GM23248 (cell line): ENCODE measurements at regions not wholly inside any gene's neighbourhood (a gene's known extent, or its start where the extent isn't known, plus 50 kb on each side); places are given as distances from the start of the nearest gene placed in this dataset.

Source experiments
- DNase-seq: peaks from one replicate; pipeline ENCODE4 v3.0.0-alpha.2; 2015
- H2AFZ ChIP-seq: fragments of 200-600 bp; sonication (generic); 2 replicates; pipeline ENCODE4 v1.6.1; 2016; ENCODE audit warnings: antibody characterized with exemption
- H3F3A ChIP-seq: fragments of 200-600 bp; sonication (generic); 2 replicates; pipeline ENCODE4 v1.6.1; 2016; ENCODE audit warnings: mild to moderate bottlenecking, antibody characterized with exemption, mixed run types; ENCODE audit not compliant: insufficient read depth
- H3K27ac ChIP-seq: fragments of 200-600 bp; sonication (generic); 2 replicates; pipeline ENCODE4 v1.5.1; 2016; ENCODE audit warnings: mild to moderate bottlenecking
- H3K27me3 ChIP-seq: fragments of 200-600 bp; sonication (generic); replicated peaks from 2 replicates; pipeline ENCODE4 v1.6.1; 2016; ENCODE audit warnings: mild to moderate bottlenecking; ENCODE audit not compliant: insufficient read depth
- H3K36me3 ChIP-seq: fragments of 200-600 bp; sonication (generic); 2 replicates; pipeline ENCODE4 v1.6.1; 2016; ENCODE audit warnings: low read depth, mild to moderate bottlenecking
- H3K4me1 ChIP-seq: fragments of 200-600 bp; sonication (generic); 2 replicates; pipeline ENCODE4 v1.6.1; 2016; ENCODE audit warnings: mild to moderate bottlenecking; ENCODE audit not compliant: insufficient read depth
- H3K4me2 ChIP-seq: fragments of 200-600 bp; sonication (generic); one replicate; pipeline ENCODE4 v1.6.1; 2016; ENCODE audit warnings: mild to moderate bottlenecking; ENCODE audit not compliant: unreplicated experiment
- H3K4me3 ChIP-seq: fragments of 200-600 bp; sonication (generic); 2 replicates; pipeline ENCODE4 v1.5.1; 2016; ENCODE audit warnings: mild to moderate bottlenecking
- H3K79me2 ChIP-seq: fragments of 200-600 bp; sonication (generic); 2 replicates; pipeline ENCODE4 v1.6.1; 2016; ENCODE audit warnings: mild to moderate bottlenecking; ENCODE audit not compliant: insufficient read depth
- H3K9ac ChIP-seq: fragments of 200-600 bp; sonication (generic); 2 replicates; pipeline ENCODE4 v1.6.1; 2016; ENCODE audit warnings: mild to moderate bottlenecking
- H3K9me2 ChIP-seq: fragments of 200-600 bp; sonication (generic); 2 replicates; pipeline ENCODE4 v1.6.1; 2016; ENCODE audit warnings: mixed run types, mild to moderate bottlenecking, moderate library complexity; ENCODE audit not compliant: insufficient read depth
- H3K9me3 ChIP-seq: fragments of 200-600 bp; sonication (generic); one replicate; pipeline ENCODE4 v1.6.1; 2017; ENCODE audit warnings: low read depth
- H4K20me1 ChIP-seq: fragments of 200-600 bp; sonication (generic); 2 replicates; pipeline ENCODE4 v1.6.0; 2016; ENCODE audit not compliant: insufficient read depth
- EZH2 ChIP-seq: fragments of 200-600 bp; sonication (generic); IDR thresholded peaks from 2 replicates; pipeline ENCODE4 v1.6.1; 2018; ENCODE audit warnings: antibody characterized with exemption, mild to moderate bottlenecking; ENCODE audit not compliant: insufficient read depth, poor library complexity, severe bottlenecking
- EZH2phosphoT487 ChIP-seq: fragments of 200-600 bp; sonication (generic); IDR thresholded peaks from 2 replicates; pipeline ENCODE4 v1.6.1; 2018; ENCODE audit warnings: antibody characterized with exemption, moderate library complexity, mild to moderate bottlenecking, low read depth; ENCODE audit not compliant: insufficient read depth
- WGBS, 2 experiments: methylation state at CpG; one replicate each; pipeline ENCODE4 v1.1.6; 2015 to 2017; ENCODE audit warnings: low lambda C conversion rate in 2 of 2, low coverage in 1 of 2; ENCODE audit errors: missing lambda C conversion rate in 2 of 2; 5-methylcytosine and 5-hydroxymethylcytosine counted together
- in situ Hi-C: fragments of 300-500 bp; cut with MboI; formaldehyde crosslinking; loops from 2 replicates; pipeline ENCODE4 v1.15.0; 2020

- no peak overlapping the region for H3K4me3 ChIP-seq
- H3K27me3 ChIP-seq: no peaks in the 10 kb centered on the region
- no peaks in the 10 kb centered on the region for H3K9me3 ChIP-seq
- H3K4me1 ChIP-seq: no peaks in the 10 kb centered on the region
- H2AFZ ChIP-seq: no peak overlapping the region
- in situ Hi-C loops: no loop called here
- no peaks in the 10 kb centered on the region for H3F3A ChIP-seq
- no peak overlapping the region for H3K27ac ChIP-seq
- TF ChIP-seq EZH2phosphoT487 (no peak), EZH2 (no peak)
- no peaks in the 10 kb centered on the region for H4K20me1 ChIP-seq
- no peak overlapping the region for H3K4me2 ChIP-seq
- WGBS, 2 experiments: 24 to 30% methylated on average over 3 of the region's 3 CpGs
- DNase-seq: no peak
- H3K9ac ChIP-seq: no peak overlapping the region
- H3K36me3 ChIP-seq: no peaks in the 10 kb centered on the region
- H3K9me2 ChIP-seq: no peaks in the 10 kb centered on the region
- no peaks in the 10 kb centered on the region for H3K79me2 ChIP-seq
Measured at GRCh38 chr6:23736577-23736976, 389.4 kb upstream of the NRSN1 start.

- 17 to 23% methylated on average over 5 of the region's 5 CpGs for WGBS, 2 experiments
- Histone ChIP-seq H3K36me3 (no peaks in the 10 kb centered on the region), H3K9me2 (no peaks in the 10 kb centered on the region), H3K9ac (no peak overlapping the region), H3F3A (no peaks in the 10 kb centered on the region), H3K4me2 (no peak overlapping the region), H3K4me1 (no peaks in the 10 kb centered on the region), H3K27ac (no peak overlapping the region), H3K27me3 (no peaks in the 10 kb centered on the region), H3K4me3 (no peak overlapping the region), H3K9me3 (no peaks in the 10 kb centered on the region), H3K79me2 (no peaks in the 10 kb centered on the region), H2AFZ (no peak overlapping the region), H4K20me1 (no peaks in the 10 kb centered on the region)
- no peak for DNase-seq
- TF ChIP-seq EZH2phosphoT487: no peak
- no peak for TF ChIP-seq EZH2
- in situ Hi-C loops: no loop called here
Measured at GRCh38 chr6:23747239-23747638, 378.8 kb upstream of the NRSN1 start.

- no peak overlapping the region for H3K9ac ChIP-seq
- no peaks in the 10 kb centered on the region for H3K4me1 ChIP-seq
- H3K4me2 ChIP-seq: no peak overlapping the region
- no peak overlapping the region for H2AFZ ChIP-seq
- in situ Hi-C loops: no loop called here
- no peaks in the 10 kb centered on the region for H3K27me3 ChIP-seq
- TF ChIP-seq EZH2phosphoT487 (no peak), EZH2 (no peak)
- no peaks in the 10 kb centered on the region for H3K36me3 ChIP-seq
- DNase-seq: no peak
- no peaks in the 10 kb centered on the region for H3K9me3 ChIP-seq
- H3K79me2 ChIP-seq: no peaks in the 10 kb centered on the region
- H3K27ac ChIP-seq: no peak overlapping the region
- no peaks in the 10 kb centered on the region for H3K9me2 ChIP-seq
- H3K4me3 ChIP-seq: no peak overlapping the region
- no peaks in the 10 kb centered on the region for H4K20me1 ChIP-seq
- H3F3A ChIP-seq: no peaks in the 10 kb centered on the region
- WGBS, 2 experiments: 0 to 2% methylated on average over 1 of the region's 1 CpG
Measured at GRCh38 chr6:23752414-23752813, 373.6 kb upstream of the NRSN1 start.

- Histone ChIP-seq H4K20me1 (no peaks in the 10 kb centered on the region), H3K79me2 (no peaks in the 10 kb centered on the region), H3K9ac (no peak overlapping the region), H3K9me3 (no peaks in the 10 kb centered on the region), H3K4me3 (no peak overlapping the region), H3K27me3 (no peaks in the 10 kb centered on the region), H2AFZ (no peak overlapping the region), H3K4me2 (no peak overlapping the region), H3K27ac (no peak overlapping the region), H3K4me1 (no peaks in the 10 kb centered on the region), H3K36me3 (no peaks in the 10 kb centered on the region), H3F3A (no peaks in the 10 kb centered on the region), H3K9me2 (no peaks in the 10 kb centered on the region)
- 11% methylated on average over 1 of the region's 1 CpG for whole genome bisulfite sequencing, 2 experiments
- DNase-seq: peak; percentile 1
- TF ChIP-seq EZH2phosphoT487: no peak
- no peak for TF ChIP-seq EZH2
- in situ Hi-C loops: no loop called here
Measured at GRCh38 chr6:23754197-23754596, 371.8 kb upstream of the NRSN1 start.

- Histone ChIP-seq H3K9me2 (no peaks in the 10 kb centered on the region), H3K4me1 (no peaks in the 10 kb centered on the region), H2AFZ (no peak overlapping the region), H3K9ac (no peak overlapping the region), H3K79me2 (no peaks in the 10 kb centered on the region), H3K9me3 (no peaks in the 10 kb centered on the region), H3K36me3 (no peaks in the 10 kb centered on the region), H4K20me1 (no peaks in the 10 kb centered on the region), H3K27ac (no peak overlapping the region), H3K4me2 (no peak overlapping the region), H3F3A (no peaks in the 10 kb centered on the region), H3K4me3 (no peak overlapping the region), H3K27me3 (no peaks in the 10 kb centered on the region)
- no peak for TF ChIP-seq EZH2
- TF ChIP-seq EZH2phosphoT487: no peak
- peak; percentile 1 for DNase-seq
- 9 to 17% methylated on average over 5 of the region's 5 CpGs for WGBS, 2 experiments
- in situ Hi-C loops: no loop called here
Measured at GRCh38 chr6:23775127-23775526, 350.9 kb upstream of the NRSN1 start.
